ENCODE measurements at regions not wholly inside any gene's neighbourhood (a gene's known extent, or its start where the extent isn't known, plus 50 kb on each side); places are given as distances from the start of the nearest gene placed in this dataset.
"Not testable (repeated sequence)": the region's sequence is repeated elsewhere in the genome, so short reads cannot be mapped to it uniquely, and the experiment has no call there.

DNA sequence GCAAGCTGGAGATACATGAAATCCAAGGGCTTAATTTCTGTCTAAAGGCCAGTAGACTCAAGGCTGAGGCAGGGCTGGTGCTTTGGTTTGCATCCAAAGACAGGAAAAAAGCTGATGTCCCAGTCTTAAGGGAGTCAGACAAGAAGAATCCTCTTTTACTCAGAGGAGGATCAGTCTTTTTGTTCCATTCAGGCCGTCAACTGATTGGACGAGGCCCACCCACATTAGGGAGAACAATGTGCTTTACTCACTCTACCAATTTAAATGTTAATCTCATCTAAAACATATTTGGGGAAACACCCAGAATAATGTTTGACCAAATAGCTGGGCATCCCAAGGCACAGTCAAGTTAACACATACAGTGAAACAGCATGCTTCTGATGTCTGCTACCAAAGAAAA lies 388.5 kb upstream of the CHRM2 start:
- no peak overlapping the region for H3K4me3 ChIP-seq (ENCODE audit: low read depth, low read length)
- no peak for DNase-seq (ENCODE audit: low read depth)
- TF ChIP-seq, protein P1, sequence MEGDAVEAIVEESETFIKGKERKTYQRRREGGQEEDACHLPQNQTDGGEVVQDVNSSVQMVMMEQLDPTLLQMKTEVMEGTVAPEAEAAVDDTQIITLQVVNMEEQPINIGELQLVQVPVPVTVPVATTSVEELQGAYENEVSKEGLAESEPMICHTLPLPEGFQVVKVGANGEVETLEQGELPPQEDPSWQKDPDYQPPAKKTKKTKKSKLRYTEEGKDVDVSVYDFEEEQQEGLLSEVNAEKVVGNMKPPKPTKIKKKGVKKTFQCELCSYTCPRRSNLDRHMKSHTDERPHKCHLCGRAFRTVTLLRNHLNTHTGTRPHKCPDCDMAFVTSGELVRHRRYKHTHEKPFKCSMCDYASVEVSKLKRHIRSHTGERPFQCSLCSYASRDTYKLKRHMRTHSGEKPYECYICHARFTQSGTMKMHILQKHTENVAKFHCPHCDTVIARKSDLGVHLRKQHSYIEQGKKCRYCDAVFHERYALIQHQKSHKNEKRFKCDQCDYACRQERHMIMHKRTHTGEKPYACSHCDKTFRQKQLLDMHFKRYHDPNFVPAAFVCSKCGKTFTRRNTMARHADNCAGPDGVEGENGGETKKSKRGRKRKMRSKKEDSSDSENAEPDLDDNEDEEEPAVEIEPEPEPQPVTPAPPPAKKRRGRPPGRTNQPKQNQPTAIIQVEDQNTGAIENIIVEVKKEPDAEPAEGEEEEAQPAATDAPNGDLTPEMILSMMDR (IDR thresholded peaks at IDR 0.05; ENCODE audit: insufficient read depth, low read length), result no peak

DNA sequence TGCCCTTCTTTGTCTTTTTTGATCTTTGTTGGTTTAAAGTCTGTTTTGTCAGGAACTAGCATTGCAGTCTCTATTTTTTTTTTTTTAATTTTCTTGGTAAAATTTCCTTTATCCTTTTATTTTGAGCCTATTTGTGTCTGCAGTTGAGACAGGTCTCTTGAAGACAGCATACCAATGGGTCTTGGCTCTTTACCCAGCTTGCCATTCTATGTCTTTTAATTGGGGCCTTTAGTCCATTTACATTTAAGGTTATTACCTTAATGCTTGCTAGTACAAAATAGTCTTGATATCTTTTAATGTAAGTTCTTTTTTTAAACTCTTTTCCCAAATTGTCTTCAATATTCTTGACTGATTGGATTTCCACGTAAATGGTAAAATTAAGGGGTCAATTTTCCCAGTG lies 398.3 kb upstream of the CHRM2 start:
- no peak for DNase-seq (ENCODE audit: low read depth)
- TF ChIP-seq, protein P1 (IDR thresholded peaks at IDR 0.05; ENCODE audit: insufficient read depth, low read length), result no peak
- H3K4me3 ChIP-seq (ENCODE audit: low read depth, low read length), result no peak overlapping the region

DNA sequence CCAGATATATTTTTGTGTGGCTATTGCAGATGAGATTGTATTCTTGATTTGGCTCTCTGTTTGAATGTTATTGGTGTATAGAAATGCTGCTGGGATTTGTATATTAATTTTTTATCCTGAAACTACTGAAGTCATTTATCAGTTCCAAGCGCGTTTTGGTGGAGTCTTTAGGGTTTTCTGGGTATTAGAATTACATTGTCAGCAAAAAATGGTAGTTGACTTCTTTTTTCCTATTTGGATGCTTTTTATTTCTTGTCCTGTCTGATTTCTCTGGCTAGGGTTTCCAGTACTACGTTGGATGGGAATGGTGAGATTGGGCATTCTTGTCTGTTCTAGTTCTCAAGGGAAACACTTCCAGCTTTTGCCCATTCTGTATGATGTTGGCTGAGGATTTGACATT lies 415.5 kb upstream of the CHRM2 start:
- H3K4me3 ChIP-seq (ENCODE audit: low read depth, low read length), result no peak overlapping the region
- TF ChIP-seq, protein P1 (IDR thresholded peaks at IDR 0.05; ENCODE audit: insufficient read depth, low read length), result no peak
- no peak for DNase-seq (ENCODE audit: low read depth)

DNA sequence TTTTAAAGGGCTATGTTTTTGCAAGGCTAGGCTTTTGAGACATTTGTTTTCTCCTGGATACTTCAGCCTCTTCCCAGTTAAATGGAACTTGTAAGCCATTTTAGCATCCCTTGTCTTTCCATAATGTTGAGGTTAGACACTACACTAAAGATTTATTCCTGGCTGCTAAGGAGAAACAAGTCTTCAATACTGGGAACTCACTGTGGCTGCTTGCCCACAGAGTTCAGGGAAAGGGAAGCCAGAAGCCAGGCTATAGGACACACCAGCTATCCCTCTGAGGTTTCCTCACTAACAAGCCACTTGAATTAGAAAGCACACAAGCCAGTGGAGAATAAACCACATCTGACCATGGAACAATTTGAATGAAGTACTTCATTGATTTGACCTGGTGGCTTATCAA lies 421.7 kb upstream of the CHRM2 start:
- no peak for DNase-seq (ENCODE audit: low read depth)
- TF ChIP-seq, protein P1 (IDR thresholded peaks at IDR 0.05; ENCODE audit: insufficient read depth, low read length), result no peak
- no peak overlapping the region for H3K4me3 ChIP-seq (ENCODE audit: low read depth, low read length)

DNA sequence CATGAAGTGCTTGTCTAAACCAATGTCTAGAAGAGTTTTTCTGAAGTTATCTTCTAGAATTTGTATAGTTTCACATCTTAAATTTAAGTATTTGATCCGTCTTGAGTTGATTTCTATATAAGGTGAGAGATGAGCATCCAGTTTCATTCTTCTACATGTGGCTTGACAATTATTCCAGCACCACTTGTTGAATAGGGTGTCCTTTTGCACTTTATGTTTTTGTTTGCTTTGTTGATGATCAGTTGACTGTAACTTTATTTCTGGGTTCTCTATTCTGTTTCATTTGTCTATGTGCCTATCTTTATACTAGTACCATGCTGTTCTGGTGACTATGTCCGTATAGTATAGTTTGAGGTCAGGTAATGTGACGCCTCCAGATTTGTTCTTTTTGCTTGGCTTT lies 426.6 kb upstream of the CHRM2 start:
- no peak for DNase-seq (ENCODE audit: low read depth)
- TF ChIP-seq, protein P1 (IDR thresholded peaks at IDR 0.05; ENCODE audit: insufficient read depth, low read length), result no peak
- no peak overlapping the region for H3K4me3 ChIP-seq (ENCODE audit: low read depth, low read length)

DNA sequence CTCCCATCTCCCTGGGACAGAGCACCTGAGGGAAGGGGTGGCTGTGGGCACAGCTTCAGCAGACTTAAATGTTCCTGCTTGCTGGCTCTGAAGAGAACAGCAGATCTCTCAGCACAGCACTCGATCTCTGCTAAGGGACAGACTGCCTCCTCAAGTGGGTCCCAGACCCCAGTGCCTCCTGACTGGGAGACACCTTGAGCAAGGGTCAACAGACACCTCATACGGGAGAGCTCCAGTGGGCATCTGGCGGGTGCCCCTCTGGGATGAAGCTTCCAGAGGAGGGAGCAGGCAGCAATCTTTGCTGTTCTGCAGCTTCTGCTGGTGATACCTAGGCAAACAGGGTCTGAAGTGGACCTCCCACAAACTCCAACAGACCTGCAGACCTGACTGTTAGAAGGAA lies 436.7 kb upstream of the CHRM2 start:
- not testable (repeated sequence) for DNase-seq (ENCODE audit: low read depth); H3K4me3 ChIP-seq (ENCODE audit: low read depth, low read length)

DNA sequence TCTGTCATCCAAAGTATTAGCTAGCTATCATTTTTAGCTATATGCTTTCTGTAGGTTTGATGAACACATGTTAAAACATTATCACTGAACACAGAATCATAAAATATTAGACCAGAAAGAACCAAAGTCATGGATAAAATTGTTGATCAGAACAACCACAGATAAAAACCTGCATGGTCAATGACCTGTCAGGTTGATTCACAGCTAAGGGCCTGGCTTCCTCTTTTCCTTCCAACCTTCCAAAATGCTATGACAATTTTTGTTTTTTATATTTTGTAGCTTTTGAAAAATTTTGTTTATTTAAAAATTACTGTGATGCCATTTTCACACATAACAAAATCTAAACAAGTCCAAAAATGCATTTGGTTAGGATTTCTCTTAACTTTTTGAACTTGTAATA lies 444.4 kb upstream of the CHRM2 start:
- no peak overlapping the region for H3K4me3 ChIP-seq (ENCODE audit: low read depth, low read length)
- TF ChIP-seq, protein P1 (IDR thresholded peaks at IDR 0.05; ENCODE audit: insufficient read depth, low read length), result no peak
- DNase-seq (ENCODE audit: low read depth), result no peak

DNA sequence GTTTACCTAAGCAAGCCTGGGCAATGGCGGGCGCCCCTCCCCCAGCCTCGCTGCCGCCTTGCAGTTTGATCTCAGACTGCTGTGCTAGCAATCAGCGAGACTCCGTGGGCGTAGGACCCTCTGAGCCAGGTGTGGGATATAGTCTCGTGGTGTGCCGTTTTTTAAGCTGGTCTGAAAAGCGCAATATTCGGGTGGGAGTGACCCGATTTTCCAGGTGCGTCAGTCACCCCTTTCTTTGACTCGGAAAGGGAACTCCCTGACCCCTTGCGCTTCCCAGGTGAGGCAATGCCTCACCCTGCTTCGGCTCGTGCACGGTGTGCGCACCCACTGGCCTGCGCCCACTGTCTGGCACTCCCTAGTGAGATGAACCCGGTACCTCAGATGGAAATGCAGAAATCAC lies 442.6 kb upstream of the MTPN start:
- DNase-seq (ENCODE audit: low read depth); H3K4me3 ChIP-seq (ENCODE audit: low read depth, low read length): not testable (repeated sequence)

Data from fibroblast of the aortic adventitia (primary cell).